Keratinocyte (primary cell): ENCODE measurements at regions not wholly inside any gene's neighbourhood (a gene's known extent, or its start where the extent isn't known, plus 50 kb on each side); places are given as distances from the start of the nearest gene placed in this dataset.

Source experiments
- DNase-seq: peaks from one replicate; pipeline ENCODE4 v3.0.0-alpha.2; 2011; ENCODE audit warnings: low read depth, missing footprints, low spot score
- FAIRE-seq: peaks from 2 replicates; lab custom pipeline; 2011; peaks lifted over from hg19 to GRCh38; lab: Jason Lieb, UNC
- H2AFZ ChIP-seq: 2 replicates; pipeline ENCODE4 v1.6.0; 2012; ENCODE audit warnings: low read length, control low read depth, inconsistent platforms; ENCODE audit not compliant: control insufficient read depth
- H3K27ac ChIP-seq: 2 replicates; pipeline ENCODE4 v1.5.1; 2011; ENCODE audit warnings: low read length; ENCODE audit not compliant: control insufficient read depth, insufficient read depth
- H3K27me3 ChIP-seq: 3 replicates; pipeline ENCODE4 v1.6.0; 2011; ENCODE audit warnings: low read length; ENCODE audit not compliant: control insufficient read depth, insufficient read depth; ENCODE audit errors: extremely low read depth
- H3K36me3 ChIP-seq, 2 experiments: 2 replicates in 1 of 2; 3 replicates in 1 of 2; pipeline ENCODE4 v1.5.1; 2011; ENCODE audit warnings: low read length in 2 of 2, mild to moderate bottlenecking in 1 of 2; ENCODE audit not compliant: control insufficient read depth in 2 of 2, insufficient read depth in 2 of 2; ENCODE audit errors: extremely low read depth in 1 of 2
- H3K4me1 ChIP-seq: 3 replicates; pipeline ENCODE4 v1.5.1; 2011; ENCODE audit warnings: low read length; ENCODE audit not compliant: control insufficient read depth, insufficient read depth; ENCODE audit errors: extremely low read depth
- H3K4me2 ChIP-seq: 3 replicates; pipeline ENCODE4 v1.6.0; 2011; ENCODE audit warnings: low read depth, low read length; ENCODE audit not compliant: control insufficient read depth, insufficient read depth; ENCODE audit errors: extremely low read depth
- H3K4me3 ChIP-seq, 3 experiments: fragments of 200-600 bp in 1 of 3; sonication (generic) in 1 of 3; 2 replicates in 2 of 3; 3 replicates in 1 of 3; pipeline ENCODE4 v1.5.1; 2011 to 2016; ENCODE audit warnings: low read length in 3 of 3, mild to moderate bottlenecking in 3 of 3, control low read depth in 2 of 3, inconsistent platforms in 1 of 3, low read depth in 1 of 3, mixed read lengths in 1 of 3, mixed run types in 1 of 3, moderate library complexity in 1 of 3; ENCODE audit not compliant: control insufficient read depth in 2 of 3, insufficient read depth in 2 of 3; ENCODE audit errors: extremely low read depth in 1 of 3
- H3K79me2 ChIP-seq: 2 replicates; pipeline ENCODE4 v1.6.0; 2012; ENCODE audit warnings: low read length; ENCODE audit not compliant: control insufficient read depth, insufficient read depth
- H3K9ac ChIP-seq: 3 replicates; pipeline ENCODE4 v1.6.0; 2011; ENCODE audit warnings: low read length; ENCODE audit not compliant: control insufficient read depth, insufficient read depth; ENCODE audit errors: extremely low read depth
- H3K9me1 ChIP-seq: 3 replicates; pipeline ENCODE4 v1.6.0; 2011; ENCODE audit warnings: low read length; ENCODE audit not compliant: control insufficient read depth, insufficient read depth; ENCODE audit errors: extremely low read depth
- H3K9me3 ChIP-seq: 2 replicates; pipeline ENCODE4 v1.5.1; 2012; ENCODE audit warnings: low read depth, low read length; ENCODE audit not compliant: control insufficient read depth
- H4K20me1 ChIP-seq: 3 replicates; pipeline ENCODE4 v1.6.0; 2011; ENCODE audit warnings: low read length; ENCODE audit not compliant: control insufficient read depth, insufficient read depth; ENCODE audit errors: extremely low read depth
- EZH2 ChIP-seq: IDR thresholded peaks from one replicate; pipeline ENCODE4 v1.6.1; 2012; ENCODE audit warnings: inconsistent platforms, mild to moderate bottlenecking, low read length, moderate library complexity
- dilution Hi-C: fragments of 300-500 bp; cut with MboI; formaldehyde crosslinking; loops from one replicate; pipeline ENCODE4 v1.7.0; 2020; ENCODE audit warnings: low sequenced_read_pairs; ENCODE audit not compliant: extremely low pct_ligation_motif_present
- small RNA-seq, 3 experiments: library from RNA; depleted of rRNA; stranded (forward); fragments of <200 nt; gene quantifications; one replicate each; pipeline ENCODE3, GENCODE V24; 2012; ENCODE audit warnings: low read depth in 3 of 3, low replicate concordance in 1 of 3; ENCODE audit not compliant: insufficient read length in 3 of 3
- TF ChIP-seq, protein P1 (sequence below), 3 experiments: IDR thresholded peaks in 1 of 3; conservative IDR thresholded peaks in 1 of 3; optimal IDR thresholded peaks in 1 of 3; 2 replicates in 2 of 3; 3 replicates in 1 of 3; pipeline versions ENCODE3 to v1.5.1; 2011; ENCODE audit warnings: low read length in 3 of 3, mild to moderate bottlenecking in 3 of 3, moderate library complexity in 2 of 3, control low read depth in 1 of 3, inconsistent platforms in 1 of 3; ENCODE audit not compliant: insufficient read depth in 2 of 3; ENCODE audit errors: extremely low read depth in 1 of 3

DNA sequence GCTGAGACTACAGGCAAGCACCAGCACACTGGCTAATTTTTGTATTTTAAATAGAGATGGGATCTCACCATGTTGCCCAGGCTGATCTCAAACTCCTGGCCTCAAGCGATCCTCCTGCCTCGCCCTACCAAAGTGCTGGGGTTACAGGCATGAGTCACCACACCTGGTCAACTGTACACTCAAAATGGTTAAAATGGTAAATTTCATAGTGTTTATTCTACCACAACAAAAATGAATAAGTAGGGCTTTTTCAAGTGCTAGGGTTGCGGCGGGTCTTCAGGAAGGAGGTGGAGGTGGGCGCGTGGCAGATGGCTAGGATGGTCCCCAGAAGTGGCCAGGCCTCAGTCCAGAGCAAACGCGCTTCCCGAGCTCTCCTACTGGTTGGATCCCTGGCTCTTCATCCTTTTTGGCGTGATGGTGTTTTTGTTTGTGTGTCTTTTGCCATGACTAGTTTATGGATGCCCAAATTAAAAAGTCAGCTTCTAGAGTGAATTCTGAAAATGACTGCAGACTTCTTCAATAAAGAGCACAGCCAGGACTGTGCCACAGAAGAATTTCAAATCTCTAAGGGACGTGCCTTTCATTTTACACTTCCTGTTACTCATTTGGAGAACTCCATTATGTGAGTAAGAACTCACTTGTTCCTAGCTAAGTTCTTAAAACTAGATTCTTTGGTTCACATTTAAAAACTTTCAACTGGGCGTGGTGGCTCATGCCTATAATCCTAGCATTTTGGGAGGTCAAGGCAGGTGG is 73.9 kb downstream of the TMEM130 start:
- H3K9ac ChIP-seq: no peak overlapping the region
- DNase-seq: no peak
- H3K79me2 ChIP-seq: no peaks in the 10 kb centered on the region
- no peak overlapping the region for H3K27ac ChIP-seq
- no peaks in the 10 kb centered on the region for H3K9me1 ChIP-seq
- no peak overlapping the region for H3K4me2 ChIP-seq
- H3K4me3 ChIP-seq: no peak overlapping the region
- no peak for TF ChIP-seq EZH2
- TF ChIP-seq, protein P1, sequence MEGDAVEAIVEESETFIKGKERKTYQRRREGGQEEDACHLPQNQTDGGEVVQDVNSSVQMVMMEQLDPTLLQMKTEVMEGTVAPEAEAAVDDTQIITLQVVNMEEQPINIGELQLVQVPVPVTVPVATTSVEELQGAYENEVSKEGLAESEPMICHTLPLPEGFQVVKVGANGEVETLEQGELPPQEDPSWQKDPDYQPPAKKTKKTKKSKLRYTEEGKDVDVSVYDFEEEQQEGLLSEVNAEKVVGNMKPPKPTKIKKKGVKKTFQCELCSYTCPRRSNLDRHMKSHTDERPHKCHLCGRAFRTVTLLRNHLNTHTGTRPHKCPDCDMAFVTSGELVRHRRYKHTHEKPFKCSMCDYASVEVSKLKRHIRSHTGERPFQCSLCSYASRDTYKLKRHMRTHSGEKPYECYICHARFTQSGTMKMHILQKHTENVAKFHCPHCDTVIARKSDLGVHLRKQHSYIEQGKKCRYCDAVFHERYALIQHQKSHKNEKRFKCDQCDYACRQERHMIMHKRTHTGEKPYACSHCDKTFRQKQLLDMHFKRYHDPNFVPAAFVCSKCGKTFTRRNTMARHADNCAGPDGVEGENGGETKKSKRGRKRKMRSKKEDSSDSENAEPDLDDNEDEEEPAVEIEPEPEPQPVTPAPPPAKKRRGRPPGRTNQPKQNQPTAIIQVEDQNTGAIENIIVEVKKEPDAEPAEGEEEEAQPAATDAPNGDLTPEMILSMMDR (optimal IDR thresholded peaks at IDR 0.05 in 1 of 3, IDR thresholded peaks at IDR 0.05 in 1 of 3, conservative IDR thresholded peaks at IDR 0.05 in 1 of 3; ENCODE audit: extremely low read depth in 1 of 3, insufficient read depth in 2 of 3, low read length in 3 of 3): no peak
- no peaks in the 10 kb centered on the region for H3K36me3 ChIP-seq
- H4K20me1 ChIP-seq: no peaks in the 10 kb centered on the region
- FAIRE-seq: no peak
- dilution Hi-C loops: no loop called here
- no peaks in the 10 kb centered on the region for H3K27me3 ChIP-seq
- H3K4me1 ChIP-seq: no peaks in the 10 kb centered on the region
- H2AFZ ChIP-seq: no peak overlapping the region
- no peaks in the 10 kb centered on the region for H3K9me3 ChIP-seq

Small RNA genes lying in the stretch of these regions (small RNA-seq; reads per million reads assigned to genes)
- gene RNU6-393P: 0 to 0.33 (median 0) reads per million in 3 experiments
